IPS-18a (cell line): ENCODE measurements at regions not wholly inside any gene's neighbourhood (a gene's known extent, or its start where the extent isn't known, plus 50 kb on each side); places are given as distances from the start of the nearest gene placed in this dataset.

ENCODE experiments used
- H3K27ac ChIP-seq: one replicate; pipeline ENCODE4 v1.5.1; 2013; ENCODE audit warnings: low read length
- H3K27me3 ChIP-seq: one replicate; pipeline ENCODE4 v1.6.1; 2013; ENCODE audit warnings: mild to moderate bottlenecking, low read length; ENCODE audit not compliant: control insufficient read depth, insufficient read depth
- H3K36me3 ChIP-seq: one replicate; pipeline ENCODE4 v1.6.1; 2013; ENCODE audit warnings: low read depth, low read length; ENCODE audit not compliant: control insufficient read depth
- H3K4me1 ChIP-seq: one replicate; pipeline ENCODE4 v1.6.1; 2013; ENCODE audit warnings: low read depth, low read length; ENCODE audit not compliant: control insufficient read depth
- H3K4me3 ChIP-seq: one replicate; pipeline ENCODE4 v1.5.1; 2013; ENCODE audit warnings: low read length
- H3K9ac ChIP-seq: one replicate; pipeline ENCODE4 v1.6.1; 2013; ENCODE audit warnings: mild to moderate bottlenecking, low read length, moderate library complexity
- H3K9me3 ChIP-seq: one replicate; pipeline ENCODE4 v1.6.1; 2013; ENCODE audit warnings: low read depth, low read length; ENCODE audit not compliant: control insufficient read depth

GRCh38 chr2:7324706-7325105 lies 407.5 kb downstream of the RNF144A start:
- Histone ChIP-seq H3K9me3 (no peaks in the 10 kb centered on the region), H3K4me1 (peaks cover 18% of the 10 kb centered on the region), H3K36me3 (no peaks in the 10 kb centered on the region), H3K27me3 (peaks cover 22% of the 10 kb centered on the region), H3K9ac (no peak overlapping the region), H3K4me3 (no peak overlapping the region), H3K27ac (no peak overlapping the region)

GRCh38 chr2:7325186-7325585 lies 408.0 kb downstream of the RNF144A start:
- peaks cover 18% of the 10 kb centered on the region for H3K4me1 ChIP-seq
- no peaks in the 10 kb centered on the region for H3K9me3 ChIP-seq

GRCh38 chr2:7329465-7329864 lies 412.3 kb downstream of the RNF144A start:
- H3K27ac ChIP-seq = no peak overlapping the region
- H3K9me3 ChIP-seq = no peaks in the 10 kb centered on the region
- H3K36me3 ChIP-seq = no peaks in the 10 kb centered on the region
- peaks cover 8% of the 10 kb centered on the region for H3K4me1 ChIP-seq
- H3K9ac ChIP-seq = no peak overlapping the region
- no peak overlapping the region for H3K4me3 ChIP-seq
- peaks cover 15% of the 10 kb centered on the region for H3K27me3 ChIP-seq

More at GRCh38 chr2:7325186-7325585, 408.0 kb downstream of the RNF144A start:
- Histone ChIP-seq H3K4me3 (no peak overlapping the region), H3K9ac (no peak overlapping the region), H3K27ac (no peak overlapping the region), H3K36me3 (no peaks in the 10 kb centered on the region), H3K27me3 (peaks cover 22% of the 10 kb centered on the region)

GRCh38 chr2:7333189-7333765 lies 416.1 kb downstream of the RNF144A start:
- Histone ChIP-seq H3K36me3 (no peaks in the 10 kb centered on the region), H3K27ac (no peak overlapping the region), H3K4me3 (no peak overlapping the region), H3K27me3 (no peaks in the 10 kb centered on the region), H3K9me3 (no peaks in the 10 kb centered on the region), H3K4me1 (no peaks in the 10 kb centered on the region), H3K9ac (no peak overlapping the region)

- H3K9ac ChIP-seq = no peak overlapping the region
- H3K27me3 ChIP-seq = no peaks in the 10 kb centered on the region
- H3K36me3 ChIP-seq = no peaks in the 10 kb centered on the region
- H3K4me1 ChIP-seq = no peaks in the 10 kb centered on the region
- H3K4me3 ChIP-seq = no peak overlapping the region
- no peak overlapping the region for H3K27ac ChIP-seq
- no peaks in the 10 kb centered on the region for H3K9me3 ChIP-seq
These were observed 416.8 kb downstream of the RNF144A start for GRCh38 chr2:7333960-7334493.

GRCh38 chr2:7338961-7339360 lies 421.7 kb downstream of the RNF144A start:
- Histone ChIP-seq H3K9ac (no peak overlapping the region), H3K36me3 (no peaks in the 10 kb centered on the region), H3K9me3 (no peaks in the 10 kb centered on the region), H3K27me3 (no peaks in the 10 kb centered on the region), H3K4me3 (no peak overlapping the region), H3K4me1 (no peaks in the 10 kb centered on the region), H3K27ac (no peak overlapping the region)

- Histone ChIP-seq H3K27me3 (no peaks in the 10 kb centered on the region), H3K27ac (no peak overlapping the region), H3K9ac (no peak overlapping the region), H3K4me3 (no peak overlapping the region), H3K9me3 (no peaks in the 10 kb centered on the region), H3K4me1 (no peaks in the 10 kb centered on the region), H3K36me3 (no peaks in the 10 kb centered on the region)
These were observed 429.1 kb downstream of the RNF144A start for GRCh38 chr2:7346336-7346735.

- H3K27me3 ChIP-seq = no peaks in the 10 kb centered on the region
- no peak overlapping the region for H3K9ac ChIP-seq
- H3K36me3 ChIP-seq = no peaks in the 10 kb centered on the region
- H3K9me3 ChIP-seq = no peaks in the 10 kb centered on the region
- H3K4me1 ChIP-seq = no peaks in the 10 kb centered on the region
- no peak overlapping the region for H3K4me3 ChIP-seq
- no peak overlapping the region for H3K27ac ChIP-seq
These were observed 431.5 kb downstream of the RNF144A start for GRCh38 chr2:7348761-7349160.

GRCh38 chr2:7352191-7352590 lies 435.0 kb downstream of the RNF144A start:
- Histone ChIP-seq H3K9ac (no peak overlapping the region), H3K4me1 (no peaks in the 10 kb centered on the region), H3K27me3 (no peaks in the 10 kb centered on the region), H3K36me3 (no peaks in the 10 kb centered on the region), H3K9me3 (no peaks in the 10 kb centered on the region), H3K27ac (no peak overlapping the region), H3K4me3 (no peak overlapping the region)

GRCh38 chr2:7353571-7353970 lies 436.4 kb downstream of the RNF144A start:
- H3K4me1 ChIP-seq = no peaks in the 10 kb centered on the region
- no peaks in the 10 kb centered on the region for H3K27me3 ChIP-seq

GRCh38 chr2:7355781-7356180 lies 438.6 kb downstream of the RNF144A start:
- Histone ChIP-seq H3K9ac (no peak overlapping the region), H3K27me3 (no peaks in the 10 kb centered on the region), H3K36me3 (no peaks in the 10 kb centered on the region), H3K27ac (no peak overlapping the region), H3K9me3 (no peaks in the 10 kb centered on the region), H3K4me3 (no peak overlapping the region), H3K4me1 (no peaks in the 10 kb centered on the region)

More at GRCh38 chr2:7353571-7353970, 436.4 kb downstream of the RNF144A start:
- H3K9me3 ChIP-seq = no peaks in the 10 kb centered on the region
- no peak overlapping the region for H3K9ac ChIP-seq
- H3K36me3 ChIP-seq = no peaks in the 10 kb centered on the region
- no peak overlapping the region for H3K27ac ChIP-seq
- no peak overlapping the region for H3K4me3 ChIP-seq

- no peaks in the 10 kb centered on the region for H3K9me3 ChIP-seq
- H3K9ac ChIP-seq = no peak overlapping the region
- H3K4me3 ChIP-seq = no peak overlapping the region
- H3K4me1 ChIP-seq = no peaks in the 10 kb centered on the region
- no peak overlapping the region for H3K27ac ChIP-seq
- H3K27me3 ChIP-seq = no peaks in the 10 kb centered on the region
- H3K36me3 ChIP-seq = no peaks in the 10 kb centered on the region
These were observed 439.8 kb downstream of the RNF144A start for GRCh38 chr2:7356909-7357584.
